Neural cell (in vitro differentiated cells): ENCODE measurements at regions not wholly inside any gene's neighbourhood (a gene's known extent, or its start where the extent isn't known, plus 50 kb on each side); places are given as distances from the start of the nearest gene placed in this dataset.

ENCODE experiments used
- H2AFZ ChIP-seq: fragments of 200-600, 300-800 bp; sonication (generic), shearing (Covaris generic); 2 replicates; pipeline ENCODE4 v1.6.0; 2014; ENCODE audit warnings: low read depth, mild to moderate bottlenecking, antibody characterized with exemption, low read length, moderate library complexity
- H3F3A ChIP-seq: fragments of 200-600 bp; shearing (Covaris generic); 2 replicates; pipeline ENCODE4 v1.6.1; 2016; ENCODE audit warnings: mild to moderate bottlenecking, moderate library complexity, mixed read lengths, antibody characterized with exemption, low read length; ENCODE audit not compliant: insufficient read depth, poor library complexity, severe bottlenecking
- H3K27ac ChIP-seq: fragments of 200-600, 300-800 bp; sonication (generic), shearing (Covaris generic); 2 replicates; pipeline ENCODE4 v1.5.1; 2014; ENCODE audit warnings: mild to moderate bottlenecking, low read length, moderate library complexity
- H3K27me3 ChIP-seq: fragments of 300-800, 200-600 bp; sonication (generic), shearing (Covaris generic); 2 replicates; pipeline ENCODE4 v1.6.0; 2014; ENCODE audit warnings: mild to moderate bottlenecking, low read depth, low read length, moderate library complexity; ENCODE audit not compliant: insufficient read depth
- H3K36me3 ChIP-seq: fragments of 300-800, 200-600 bp; sonication (generic), shearing (Covaris generic); 2 replicates; pipeline ENCODE4 v1.5.1; 2014; ENCODE audit warnings: mild to moderate bottlenecking, antibody characterized with exemption, low read length, moderate library complexity; ENCODE audit not compliant: insufficient read depth
- H3K4me2 ChIP-seq: fragments of 300-800, 200-600 bp; sonication (generic), shearing (Covaris generic); 2 replicates; pipeline ENCODE4 v1.6.0; 2014; ENCODE audit warnings: mild to moderate bottlenecking, low read length
- H3K4me3 ChIP-seq: fragments of 300-800, 200-600 bp; sonication (generic), shearing (Covaris generic); 2 replicates; pipeline ENCODE4 v1.5.1; 2014; ENCODE audit warnings: mild to moderate bottlenecking, low read length, moderate library complexity
- H3K79me2 ChIP-seq: fragments of 200-600 bp; shearing (Covaris generic); replicated peaks from 2 replicates; pipeline ENCODE4 v1.6.0; 2014; ENCODE audit warnings: mild to moderate bottlenecking, low read length, moderate library complexity; ENCODE audit not compliant: insufficient read depth
- H3K9ac ChIP-seq: fragments of 300-800, 200-600 bp; sonication (generic), shearing (Covaris generic); 2 replicates; pipeline ENCODE4 v1.6.1; 2016; ENCODE audit warnings: mild to moderate bottlenecking, low read length, mixed read lengths
- H3K9me2 ChIP-seq: fragments of 200-600 bp; shearing (Covaris generic); 2 replicates; pipeline ENCODE4 v1.6.1; 2016; ENCODE audit warnings: mild to moderate bottlenecking, low read length, mixed read lengths; ENCODE audit not compliant: insufficient read depth
- H3K9me3 ChIP-seq: fragments of 200-600, 300-800 bp; sonication (generic), shearing (Covaris generic); 2 replicates; pipeline ENCODE4 v1.6.1; 2016; ENCODE audit warnings: mild to moderate bottlenecking, mixed run types, low read length, moderate library complexity, mixed read lengths
- H4K20me1 ChIP-seq: fragments of 200-600 bp; shearing (Covaris generic); 2 replicates; pipeline ENCODE4 v1.6.1; 2016; ENCODE audit warnings: mild to moderate bottlenecking, mixed run types; ENCODE audit not compliant: insufficient read depth
- EP300 ChIP-seq: fragments of 450-650 bp; conservative IDR thresholded peaks from 2 replicates; pipeline ENCODE4 v1.6.1; 2014; ENCODE audit warnings: antibody characterized with exemption, mild to moderate bottlenecking, moderate library complexity; ENCODE audit not compliant: poor library complexity, severe bottlenecking
- EZH2 ChIP-seq: fragments of 200-600, 300-800 bp; shearing (Covaris generic), sonication (generic); IDR thresholded peaks from 2 replicates; pipeline ENCODE4 v1.6.1; 2014; ENCODE audit warnings: antibody characterized with exemption, low read length, borderline replicate concordance, mild to moderate bottlenecking; ENCODE audit not compliant: insufficient read depth, poor library complexity, severe bottlenecking
- MXI1 ChIP-seq: fragments of 450-650 bp; conservative IDR thresholded peaks from 2 replicates; pipeline ENCODE4 v1.6.1; 2014; ENCODE audit warnings: antibody characterized with exemption, mild to moderate bottlenecking; ENCODE audit not compliant: poor library complexity, severe bottlenecking
- POLR2AphosphoS5 ChIP-seq: IDR thresholded peaks from 2 replicates; pipeline ENCODE4 v1.6.1; 2012
- RAD21 ChIP-seq: fragments of 450-650 bp; conservative IDR thresholded peaks from 2 replicates; pipeline ENCODE4 v1.6.1; 2014; ENCODE audit warnings: antibody characterized with exemption, mild to moderate bottlenecking, moderate library complexity
- SMC3 ChIP-seq: fragments of 450-650 bp; conservative IDR thresholded peaks from 2 replicates; pipeline ENCODE4 v1.6.1; 2014; ENCODE audit warnings: antibody characterized with exemption, mild to moderate bottlenecking, moderate library complexity; ENCODE audit not compliant: poor library complexity
- TAF1 ChIP-seq: IDR thresholded peaks from 2 replicates; pipeline ENCODE4 v1.6.1; 2012; ENCODE audit warnings: low read depth
- TF ChIP-seq, protein P1 (sequence below): fragments of 450-650 bp; IDR thresholded peaks from 2 replicates; pipeline ENCODE4 v1.5.1; 2014; ENCODE audit warnings: antibody characterized with exemption, mild to moderate bottlenecking, moderate library complexity; ENCODE audit not compliant: poor library complexity, severe bottlenecking
- TF ChIP-seq, protein P2 (sequence below): IDR thresholded peaks from 2 replicates; pipeline ENCODE4 v1.6.1; 2012; ENCODE audit warnings: borderline replicate concordance

DNA sequence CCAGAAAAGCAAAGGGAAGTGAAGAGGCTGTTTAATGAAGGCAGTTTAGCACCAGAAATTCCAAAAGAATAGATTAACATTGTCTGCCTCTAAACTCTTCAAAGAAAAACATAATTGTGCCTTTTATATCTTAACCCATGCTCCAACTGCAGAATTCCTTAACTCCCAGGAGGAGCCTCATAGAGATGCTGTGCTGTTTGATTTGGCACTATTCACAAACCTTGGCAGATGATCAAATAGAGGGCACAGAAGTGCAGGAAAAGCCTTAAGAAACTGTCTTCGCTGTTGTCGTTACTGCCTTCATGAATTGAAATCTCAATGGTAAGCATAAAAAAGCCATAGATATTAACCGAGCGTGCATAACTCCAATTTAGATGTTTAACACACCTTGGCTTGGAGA, 124.1 kb upstream of the MPPED2 start:
- Histone ChIP-seq H3K9me2 (no peaks in the 10 kb centered on the region), H2AFZ (no peak overlapping the region), H3F3A (no peaks in the 10 kb centered on the region), H3K27ac (no peak overlapping the region), H3K27me3 (no peaks in the 10 kb centered on the region), H3K9me3 (no peaks in the 10 kb centered on the region), H3K36me3 (no peaks in the 10 kb centered on the region), H4K20me1 (no peaks in the 10 kb centered on the region), H3K4me2 (no peak overlapping the region), H3K79me2 (no peaks in the 10 kb centered on the region), H3K4me3 (no peak overlapping the region), H3K9ac (no peak overlapping the region)
- TF ChIP-seq POLR2AphosphoS5 = no peak
- no peak for TF ChIP-seq MXI1
- no peak for TF ChIP-seq TAF1
- TF ChIP-seq, protein P1, sequence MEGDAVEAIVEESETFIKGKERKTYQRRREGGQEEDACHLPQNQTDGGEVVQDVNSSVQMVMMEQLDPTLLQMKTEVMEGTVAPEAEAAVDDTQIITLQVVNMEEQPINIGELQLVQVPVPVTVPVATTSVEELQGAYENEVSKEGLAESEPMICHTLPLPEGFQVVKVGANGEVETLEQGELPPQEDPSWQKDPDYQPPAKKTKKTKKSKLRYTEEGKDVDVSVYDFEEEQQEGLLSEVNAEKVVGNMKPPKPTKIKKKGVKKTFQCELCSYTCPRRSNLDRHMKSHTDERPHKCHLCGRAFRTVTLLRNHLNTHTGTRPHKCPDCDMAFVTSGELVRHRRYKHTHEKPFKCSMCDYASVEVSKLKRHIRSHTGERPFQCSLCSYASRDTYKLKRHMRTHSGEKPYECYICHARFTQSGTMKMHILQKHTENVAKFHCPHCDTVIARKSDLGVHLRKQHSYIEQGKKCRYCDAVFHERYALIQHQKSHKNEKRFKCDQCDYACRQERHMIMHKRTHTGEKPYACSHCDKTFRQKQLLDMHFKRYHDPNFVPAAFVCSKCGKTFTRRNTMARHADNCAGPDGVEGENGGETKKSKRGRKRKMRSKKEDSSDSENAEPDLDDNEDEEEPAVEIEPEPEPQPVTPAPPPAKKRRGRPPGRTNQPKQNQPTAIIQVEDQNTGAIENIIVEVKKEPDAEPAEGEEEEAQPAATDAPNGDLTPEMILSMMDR = no peak
- TF ChIP-seq, protein P2, sequence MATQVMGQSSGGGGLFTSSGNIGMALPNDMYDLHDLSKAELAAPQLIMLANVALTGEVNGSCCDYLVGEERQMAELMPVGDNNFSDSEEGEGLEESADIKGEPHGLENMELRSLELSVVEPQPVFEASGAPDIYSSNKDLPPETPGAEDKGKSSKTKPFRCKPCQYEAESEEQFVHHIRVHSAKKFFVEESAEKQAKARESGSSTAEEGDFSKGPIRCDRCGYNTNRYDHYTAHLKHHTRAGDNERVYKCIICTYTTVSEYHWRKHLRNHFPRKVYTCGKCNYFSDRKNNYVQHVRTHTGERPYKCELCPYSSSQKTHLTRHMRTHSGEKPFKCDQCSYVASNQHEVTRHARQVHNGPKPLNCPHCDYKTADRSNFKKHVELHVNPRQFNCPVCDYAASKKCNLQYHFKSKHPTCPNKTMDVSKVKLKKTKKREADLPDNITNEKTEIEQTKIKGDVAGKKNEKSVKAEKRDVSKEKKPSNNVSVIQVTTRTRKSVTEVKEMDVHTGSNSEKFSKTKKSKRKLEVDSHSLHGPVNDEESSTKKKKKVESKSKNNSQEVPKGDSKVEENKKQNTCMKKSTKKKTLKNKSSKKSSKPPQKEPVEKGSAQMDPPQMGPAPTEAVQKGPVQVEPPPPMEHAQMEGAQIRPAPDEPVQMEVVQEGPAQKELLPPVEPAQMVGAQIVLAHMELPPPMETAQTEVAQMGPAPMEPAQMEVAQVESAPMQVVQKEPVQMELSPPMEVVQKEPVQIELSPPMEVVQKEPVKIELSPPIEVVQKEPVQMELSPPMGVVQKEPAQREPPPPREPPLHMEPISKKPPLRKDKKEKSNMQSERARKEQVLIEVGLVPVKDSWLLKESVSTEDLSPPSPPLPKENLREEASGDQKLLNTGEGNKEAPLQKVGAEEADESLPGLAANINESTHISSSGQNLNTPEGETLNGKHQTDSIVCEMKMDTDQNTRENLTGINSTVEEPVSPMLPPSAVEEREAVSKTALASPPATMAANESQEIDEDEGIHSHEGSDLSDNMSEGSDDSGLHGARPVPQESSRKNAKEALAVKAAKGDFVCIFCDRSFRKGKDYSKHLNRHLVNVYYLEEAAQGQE = no peak

DNA sequence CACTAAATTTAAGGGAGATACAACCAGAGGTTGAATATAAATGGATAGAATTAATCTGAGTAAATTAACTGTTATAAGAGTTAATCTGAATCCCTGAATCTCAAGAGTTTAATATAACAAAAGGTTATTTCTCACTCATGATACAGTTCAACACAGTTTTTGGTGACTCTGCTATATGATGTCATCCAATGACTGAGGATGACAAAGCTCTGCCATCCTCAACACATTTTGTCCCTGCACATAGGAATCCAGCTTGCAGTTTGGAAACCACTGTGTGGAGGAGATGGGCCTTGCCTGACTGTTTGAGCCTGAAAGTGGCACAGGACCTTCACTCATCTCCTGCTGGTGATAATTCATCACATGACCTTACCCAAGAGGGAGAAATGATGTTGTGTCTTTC, 121.0 kb upstream of the MPPED2 start:
- Histone ChIP-seq H3K79me2 (no peaks in the 10 kb centered on the region), H2AFZ (no peak overlapping the region), H3K4me3 (no peak overlapping the region), H4K20me1 (no peaks in the 10 kb centered on the region), H3K9ac (no peak overlapping the region), H3K27me3 (no peaks in the 10 kb centered on the region), H3K27ac (no peak overlapping the region), H3K9me2 (no peaks in the 10 kb centered on the region), H3K9me3 (no peaks in the 10 kb centered on the region), H3F3A (no peaks in the 10 kb centered on the region), H3K36me3 (no peaks in the 10 kb centered on the region), H3K4me2 (no peak overlapping the region)
- TF ChIP-seq, protein P2 = no peak
- no peak for TF ChIP-seq TAF1
- TF ChIP-seq, protein P1 = no peak
- TF ChIP-seq EZH2 = no peak
- no peak for TF ChIP-seq EP300
- TF ChIP-seq SMC3 = no peak
- no peak for TF ChIP-seq RAD21
- TF ChIP-seq MXI1 = no peak
